OCI-LY7 (cell line): ENCODE measurements at regions not wholly inside any gene's neighbourhood (a gene's known extent, or its start where the extent isn't known, plus 50 kb on each side); places are given as distances from the start of the nearest gene placed in this dataset.

Experiments
- CTCF ChIP-seq: fragments of 200-600 bp; sonication (generic); conservative IDR thresholded peaks from 2 replicates; pipeline ENCODE4 v1.5.1; 2014; ENCODE audit warnings: mild to moderate bottlenecking, antibody characterized with exemption, low read length, moderate library complexity, mixed read lengths
- EZH2phosphoT487 ChIP-seq: fragments of 200-600 bp; sonication (generic); IDR thresholded peaks from 2 replicates; pipeline ENCODE4 v1.6.1; 2018; ENCODE audit warnings: low read depth, borderline replicate concordance, mild to moderate bottlenecking, mixed run types, antibody characterized with exemption, low read length, moderate library complexity, mixed read lengths

GRCh38 chr20:41927655-41928054 is 309.5 kb upstream of the CHD6 start:
- TF ChIP-seq CTCF = no peak
- TF ChIP-seq EZH2phosphoT487 = no peak
